ENCODE measurements at regions not wholly inside any gene's neighbourhood (a gene's known extent, or its start where the extent isn't known, plus 50 kb on each side); places are given as distances from the start of the nearest gene placed in this dataset.
A peak's percentile ranks its signal among the peaks of the same experiment; 100 is the strongest.

GRCh38 chr6:9851541-9852380 is 563.1 kb downstream of the TFAP2A start:
- no peaks in the 10 kb centered on the region for H3K27me3 ChIP-seq (ENCODE audit: low read length)
- intact Hi-C loops (cut with micrococcal nuclease), result no loop called here
- H3K79me2 ChIP-seq (ENCODE audit: low read length), result no peaks in the 10 kb centered on the region
- H3K9ac ChIP-seq (ENCODE audit: low read length), result no peak overlapping the region
- peaks cover 18% of the 10 kb centered on the region; the same call in 1 of the 2 replicates for H3K9me3 ChIP-seq (ENCODE audit: low read length)
- H3K36me3 ChIP-seq (ENCODE audit: low read depth, low read length), result no peaks in the 10 kb centered on the region; the same call in 1 of the 2 replicates
- ATAC-seq (no peak), DNase-seq (peak; percentile 83)
- H3K4me1 ChIP-seq (ENCODE audit: insufficient read depth, low read length), result no peaks in the 10 kb centered on the region
- BruUV-seq (replicated peaks), result no TSS peak
- H3K9me2 ChIP-seq (replicated peaks; ENCODE audit: low read length), result no peaks in the 10 kb centered on the region
- H3K4me3 ChIP-seq (ENCODE audit: low read length), result no peak overlapping the region
- no peaks in the 10 kb centered on the region for H4K20me1 ChIP-seq (ENCODE audit: low read length)
- no peaks in the 10 kb centered on the region for H3F3A ChIP-seq (ENCODE audit: low read length, unreplicated experiment)
- H2AFZ ChIP-seq (ENCODE audit: low read length), result no peak overlapping the region
- no peak for TF ChIP-seq EZH2phosphoT487 (IDR thresholded peaks at IDR 0.05; ENCODE audit: borderline replicate concordance, low read length)
- peak; percentile 65 for TF ChIP-seq CTCF (conservative IDR thresholded peaks at IDR 0.05; ENCODE audit: low read depth, low read length)
- ChIA-PET CTCF (no interaction called here), POLR2A (ENCODE audit: unreplicated experiment) (no interaction called here)
- H3K27ac ChIP-seq (ENCODE audit: low read length), result no peak overlapping the region
- no peak overlapping the region for H3K4me2 ChIP-seq (ENCODE audit: low read length)

GRCh38 chr6:9851006-9851405 is 563.9 kb downstream of the TFAP2A start:
- no peak for ATAC-seq
- intact Hi-C loops (cut with micrococcal nuclease), result no loop called here
- Histone ChIP-seq H3K27me3 (ENCODE audit: low read length) (no peaks in the 10 kb centered on the region), H3K9me2 (replicated peaks; ENCODE audit: low read length) (no peaks in the 10 kb centered on the region), H3K27ac (ENCODE audit: low read length) (no peak overlapping the region), H3K9me3 (ENCODE audit: low read length) (peaks cover 25% of the 10 kb centered on the region; the same call in 1 of the 2 replicates), H3K4me2 (ENCODE audit: low read length) (no peak overlapping the region), H3K4me1 (ENCODE audit: insufficient read depth, low read length) (no peaks in the 10 kb centered on the region), H3K79me2 (ENCODE audit: low read length) (no peaks in the 10 kb centered on the region), H3K4me3 (ENCODE audit: low read length) (no peak overlapping the region), H3K36me3 (ENCODE audit: low read depth, low read length) (no peaks in the 10 kb centered on the region; the same call in 1 of the 2 replicates), H2AFZ (ENCODE audit: low read length) (no peak overlapping the region), H3F3A (ENCODE audit: low read length, unreplicated experiment) (no peaks in the 10 kb centered on the region), H3K9ac (ENCODE audit: low read length) (no peak overlapping the region), H4K20me1 (ENCODE audit: low read length) (no peaks in the 10 kb centered on the region)
- no TSS peak for BruUV-seq (replicated peaks)
- DNase-seq, result no peak
- ChIA-PET CTCF (no interaction called here), POLR2A (ENCODE audit: unreplicated experiment) (no interaction called here)
- TF ChIP-seq CTCF (conservative IDR thresholded peaks at IDR 0.05; ENCODE audit: low read depth, low read length) (no peak), EZH2phosphoT487 (IDR thresholded peaks at IDR 0.05; ENCODE audit: borderline replicate concordance, low read length) (no peak), EZH2 (IDR thresholded peaks at IDR 0.05; ENCODE audit: low read length, unreplicated experiment) (no peak)

GRCh38 chr6:9848094-9848493 is 566.8 kb downstream of the TFAP2A start:
- no peaks in the 10 kb centered on the region for H4K20me1 ChIP-seq (ENCODE audit: low read length)
- no peak overlapping the region for H3K4me3 ChIP-seq (ENCODE audit: low read length)
- H3K79me2 ChIP-seq (ENCODE audit: low read length), result no peaks in the 10 kb centered on the region
- no peak for TF ChIP-seq CTCF (conservative IDR thresholded peaks at IDR 0.05; ENCODE audit: low read depth, low read length)
- TF ChIP-seq EZH2phosphoT487 (IDR thresholded peaks at IDR 0.05; ENCODE audit: borderline replicate concordance, low read length), result no peak
- TF ChIP-seq EZH2 (IDR thresholded peaks at IDR 0.05; ENCODE audit: low read length, unreplicated experiment), result no peak
- no peaks in the 10 kb centered on the region for H3K27me3 ChIP-seq (ENCODE audit: low read length)
- ATAC-seq (no peak), DNase-seq (peak; percentile 85)
- BruUV-seq (replicated peaks), result no TSS peak
- ChIA-PET CTCF (no interaction called here), POLR2A (ENCODE audit: unreplicated experiment) (no interaction called here)
- intact Hi-C loops (cut with micrococcal nuclease), result no loop called here
- H3K4me1 ChIP-seq (ENCODE audit: insufficient read depth, low read length), result no peaks in the 10 kb centered on the region
- no peaks in the 10 kb centered on the region for H3K9me2 ChIP-seq (replicated peaks; ENCODE audit: low read length)
- no peak overlapping the region for H2AFZ ChIP-seq (ENCODE audit: low read length)
- H3K9me3 ChIP-seq (ENCODE audit: low read length), result peaks cover 21% of the 10 kb centered on the region; the same call in 1 of the 2 replicates
- H3K9ac ChIP-seq (ENCODE audit: low read length), result no peak overlapping the region
- no peak overlapping the region for H3K4me2 ChIP-seq (ENCODE audit: low read length)
- no peaks in the 10 kb centered on the region; the same call in 1 of the 2 replicates for H3K36me3 ChIP-seq (ENCODE audit: low read depth, low read length)
- peak overlapping the region; percentile 54 for H3K27ac ChIP-seq (ENCODE audit: low read length)
- H3F3A ChIP-seq (ENCODE audit: low read length, unreplicated experiment), result no peaks in the 10 kb centered on the region

All from PC-3 (cell line).